ENCODE measurements at regions not wholly inside any gene's neighbourhood (a gene's known extent, or its start where the extent isn't known, plus 50 kb on each side); places are given as distances from the start of the nearest gene placed in this dataset.

- no peak for TF ChIP-seq HMGXB4 (CRISPR knock-in tag; IDR thresholded peaks at IDR 0.05)
- TF ChIP-seq NR3C1 (CRISPR knock-in tag; conservative IDR thresholded peaks at IDR 0.05; ENCODE audit: low read depth) = no peak
These were observed 101.0 kb upstream of the RND3 start for GRCh38 chr2:150588506-150588870.

Measured in WTC11 (cell line).